HG03095 (cell line): ENCODE measurements at regions not wholly inside any gene's neighbourhood (a gene's known extent, or its start where the extent isn't known, plus 50 kb on each side); places are given as distances from the start of the nearest gene placed in this dataset.

Source experiments
- ATAC-seq: cut with Tn5 transposase; IDR thresholded peaks from one replicate; pipeline ENCODE4 v1.9.1; 2021; ENCODE audit warnings: moderate library complexity; ENCODE audit not compliant: unreplicated experiment

GRCh38 chr1:193568512-193568911, 382.1 kb upstream of the B3GALT2 start:
- ATAC-seq = no peak

- no peak for ATAC-seq
Measured at GRCh38 chr1:193567937-193568336, 381.5 kb upstream of the B3GALT2 start.

- ATAC-seq = no peak
Measured at GRCh38 chr1:193566735-193567134, 380.3 kb upstream of the B3GALT2 start.

GRCh38 chr1:193565971-193566577, 379.7 kb upstream of the B3GALT2 start:
- no peak for ATAC-seq

GRCh38 chr1:193562121-193562520, 375.7 kb upstream of the B3GALT2 start:
- ATAC-seq = no peak

GRCh38 chr1:193558491-193559028, 372.1 kb upstream of the B3GALT2 start:
- ATAC-seq = no peak

GRCh38 chr1:193555662-193556441, 369.4 kb upstream of the B3GALT2 start:
- ATAC-seq = no peak

GRCh38 chr1:193553564-193553963, 367.2 kb upstream of the B3GALT2 start:
- no peak for ATAC-seq

GRCh38 chr1:193552274-193552673, 365.9 kb upstream of the B3GALT2 start:
- no peak for ATAC-seq

- ATAC-seq = no peak
Measured at GRCh38 chr1:193549081-193549480, 362.7 kb upstream of the B3GALT2 start.

- no peak for ATAC-seq
Measured at GRCh38 chr1:193545171-193545570, 358.8 kb upstream of the B3GALT2 start.

- ATAC-seq = no peak
Measured at GRCh38 chr1:193543259-193543658, 356.8 kb upstream of the B3GALT2 start.

GRCh38 chr1:193542690-193543089, 356.3 kb upstream of the B3GALT2 start:
- no peak for ATAC-seq

GRCh38 chr1:193540511-193540910, 354.1 kb upstream of the B3GALT2 start:
- ATAC-seq = peak; percentile 0

GRCh38 chr1:193539731-193540459, 353.5 kb upstream of the B3GALT2 start:
- peak; percentile 55 for ATAC-seq

- no peak for ATAC-seq
Measured at GRCh38 chr1:193538680-193539079, 352.3 kb upstream of the B3GALT2 start.

- no peak for ATAC-seq
Measured at GRCh38 chr1:193538003-193538354, 351.6 kb upstream of the B3GALT2 start.

- ATAC-seq = peak; percentile 87
Measured at GRCh38 chr1:193537266-193538002, 351.0 kb upstream of the B3GALT2 start.

- no peak for ATAC-seq
Measured at GRCh38 chr1:193533853-193534252, 347.4 kb upstream of the B3GALT2 start.

- ATAC-seq = no peak
Measured at GRCh38 chr1:193525917-193526710, 339.7 kb upstream of the B3GALT2 start.
